Duodenal mucosa (tissue), 2 donors: ENCODE measurements at regions not wholly inside any gene's neighbourhood (a gene's known extent, or its start where the extent isn't known, plus 50 kb on each side); places are given as distances from the start of the nearest gene placed in this dataset.

Experiments
- H3K27ac ChIP-seq: one replicate; pipeline ENCODE4 v1.7.0; 2013; ENCODE audit warnings: low read depth, low read length
- H3K27me3 ChIP-seq, 2 donors: one replicate each; pipeline ENCODE4 v1.7.0; 2013; ENCODE audit warnings: low read length in 2 of 2, control low read depth in 1 of 2; ENCODE audit not compliant: insufficient read depth in 2 of 2, control insufficient read depth in 1 of 2
- H3K36me3 ChIP-seq, 2 donors: one replicate each; pipeline ENCODE4 v1.7.0; 2013; ENCODE audit warnings: low read length in 2 of 2, control low read depth in 1 of 2; ENCODE audit not compliant: insufficient read depth in 2 of 2, control insufficient read depth in 1 of 2
- H3K4me1 ChIP-seq, 2 donors: one replicate each; pipeline ENCODE4 v1.7.0; 2013; ENCODE audit warnings: low read length in 2 of 2, control low read depth in 1 of 2; ENCODE audit not compliant: insufficient read depth in 2 of 2, control insufficient read depth in 1 of 2
- H3K4me3 ChIP-seq, 2 donors: one replicate each; pipeline ENCODE4 v1.7.0; 2013; ENCODE audit warnings: low read length in 2 of 2, low read depth in 1 of 2
- H3K9ac ChIP-seq, 2 donors: one replicate each; pipeline ENCODE4 v1.7.0; 2013; ENCODE audit warnings: low read length in 2 of 2, low read depth in 1 of 2
- H3K9me3 ChIP-seq, 2 donors: one replicate each; pipeline ENCODE4 v1.7.0; 2013; ENCODE audit warnings: low read length in 2 of 2, control low read depth in 1 of 2; ENCODE audit not compliant: control insufficient read depth in 1 of 2

- Histone ChIP-seq H3K27ac (no peak overlapping the region), H3K9ac (no peak overlapping the region), H3K4me1 (no peaks in the 10 kb centered on the region), H3K36me3 (no peaks in the 10 kb centered on the region), H3K4me3 (no peak overlapping the region), H3K27me3 (no peaks in the 10 kb centered on the region), H3K9me3 (peaks cover 8 to 15% of the 10 kb centered on the region in 2 donors)
Observed at GRCh38 chr13:64333888-64334287, 2896.2 kb downstream of the PCDH9 start.

GRCh38 chr13:64332048-64332447 is 2898.1 kb downstream of the PCDH9 start:
- H3K27ac ChIP-seq: no peak overlapping the region
- peaks cover 8 to 15% of the 10 kb centered on the region in 2 donors for H3K9me3 ChIP-seq
- H3K27me3 ChIP-seq: no peaks in the 10 kb centered on the region
- H3K9ac ChIP-seq: no peak overlapping the region
- no peaks in the 10 kb centered on the region for H3K36me3 ChIP-seq
- no peaks in the 10 kb centered on the region for H3K4me1 ChIP-seq
- H3K4me3 ChIP-seq: no peak overlapping the region

GRCh38 chr13:64327505-64328194 is 2902.5 kb downstream of the PCDH9 start:
- Histone ChIP-seq H3K9ac (no peak overlapping the region), H3K9me3 (peaks cover under 1 to 3% of the 10 kb centered on the region in 2 donors), H3K36me3 (no peaks in the 10 kb centered on the region), H3K27ac (no peak overlapping the region), H3K27me3 (no peaks in the 10 kb centered on the region), H3K4me3 (no peak overlapping the region), H3K4me1 (no peaks in the 10 kb centered on the region)

GRCh38 chr13:64314331-64314730 is 2898.7 kb upstream of the PCDH20 start:
- Histone ChIP-seq H3K4me3 (no peak overlapping the region), H3K9me3 (peaks cover 5 to 7% of the 10 kb centered on the region in 2 donors), H3K27me3 (no peaks in the 10 kb centered on the region), H3K4me1 (no peaks in the 10 kb centered on the region), H3K27ac (no peak overlapping the region), H3K36me3 (no peaks in the 10 kb centered on the region), H3K9ac (no peak overlapping the region)

GRCh38 chr13:64311948-64312347 is 2896.3 kb upstream of the PCDH20 start:
- H3K27me3 ChIP-seq: no peaks in the 10 kb centered on the region
- H3K36me3 ChIP-seq: no peaks in the 10 kb centered on the region
- no peak overlapping the region for H3K9ac ChIP-seq
- H3K4me3 ChIP-seq: no peak overlapping the region
- peaks cover 0 to 7% of the 10 kb centered on the region in 2 donors for H3K9me3 ChIP-seq
- no peaks in the 10 kb centered on the region for H3K4me1 ChIP-seq
- H3K27ac ChIP-seq: no peak overlapping the region

- no peak overlapping the region for H3K9ac ChIP-seq
- H3K27me3 ChIP-seq: no peaks in the 10 kb centered on the region
- no peak overlapping the region for H3K4me3 ChIP-seq
- H3K36me3 ChIP-seq: no peaks in the 10 kb centered on the region
- peaks cover 0 to 7% of the 10 kb centered on the region in 2 donors for H3K9me3 ChIP-seq
- H3K27ac ChIP-seq: no peak overlapping the region
- H3K4me1 ChIP-seq: no peaks in the 10 kb centered on the region
Observed at GRCh38 chr13:64311112-64311511, 2895.5 kb upstream of the PCDH20 start.

GRCh38 chr13:64305246-64305645 is 2889.6 kb upstream of the PCDH20 start:
- no peaks in the 10 kb centered on the region for H3K27me3 ChIP-seq
- no peak overlapping the region for H3K4me3 ChIP-seq
- no peaks in the 10 kb centered on the region for H3K4me1 ChIP-seq
- no peak overlapping the region for H3K27ac ChIP-seq
- H3K9me3 ChIP-seq: peaks cover 7 to 13% of the 10 kb centered on the region in 2 donors
- no peak overlapping the region for H3K9ac ChIP-seq
- H3K36me3 ChIP-seq: no peaks in the 10 kb centered on the region

- no peak overlapping the region for H3K27ac ChIP-seq
- H3K4me1 ChIP-seq: no peaks in the 10 kb centered on the region
- H3K4me3 ChIP-seq: no peak overlapping the region
- H3K9me3 ChIP-seq: peaks cover 6 to 15% of the 10 kb centered on the region in 2 donors
- no peak overlapping the region for H3K9ac ChIP-seq
- H3K36me3 ChIP-seq: no peaks in the 10 kb centered on the region
- no peaks in the 10 kb centered on the region for H3K27me3 ChIP-seq
Observed at GRCh38 chr13:64300239-64300638, 2884.6 kb upstream of the PCDH20 start.

GRCh38 chr13:64293923-64294322 is 2878.3 kb upstream of the PCDH20 start:
- H3K36me3 ChIP-seq: no peaks in the 10 kb centered on the region
- no peak overlapping the region for H3K9ac ChIP-seq
- H3K27me3 ChIP-seq: no peaks in the 10 kb centered on the region
- no peak overlapping the region for H3K27ac ChIP-seq
- peaks cover 14 to 19% of the 10 kb centered on the region in 2 donors for H3K9me3 ChIP-seq
- H3K4me3 ChIP-seq: no peak overlapping the region
- H3K4me1 ChIP-seq: no peaks in the 10 kb centered on the region

- no peak overlapping the region for H3K27ac ChIP-seq
- no peak overlapping the region for H3K4me3 ChIP-seq
- no peaks in the 10 kb centered on the region for H3K4me1 ChIP-seq
- no peak overlapping the region for H3K9ac ChIP-seq
- no peaks in the 10 kb centered on the region for H3K27me3 ChIP-seq
- H3K9me3 ChIP-seq: peaks cover 21 to 24% of the 10 kb centered on the region in 2 donors
- no peaks in the 10 kb centered on the region for H3K36me3 ChIP-seq
Observed at GRCh38 chr13:64289702-64290101, 2874.1 kb upstream of the PCDH20 start.
